ENCODE measurements at regions not wholly inside any gene's neighbourhood (a gene's known extent, or its start where the extent isn't known, plus 50 kb on each side); places are given as distances from the start of the nearest gene placed in this dataset.

DNA sequence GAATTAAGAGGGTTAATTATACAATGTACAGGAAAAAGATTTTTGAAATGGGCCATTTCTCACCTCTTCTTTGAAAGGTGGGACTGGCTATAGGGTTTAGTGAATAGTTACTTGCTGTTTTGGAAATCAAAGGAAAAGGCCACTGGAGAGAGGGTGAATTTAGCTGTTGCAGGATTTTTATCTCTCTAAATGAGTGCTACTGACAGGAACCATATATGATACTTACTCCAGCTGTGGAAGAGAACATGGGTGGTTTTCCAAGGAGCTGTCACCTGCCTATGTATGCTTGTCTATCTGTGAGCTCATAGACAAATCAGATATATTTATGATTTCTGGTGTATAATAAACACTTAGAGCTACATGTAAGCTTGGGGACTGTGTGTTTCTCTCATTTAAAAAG lies 430.4 kb downstream of the MTX2 start:
- TF ChIP-seq, protein P1, sequence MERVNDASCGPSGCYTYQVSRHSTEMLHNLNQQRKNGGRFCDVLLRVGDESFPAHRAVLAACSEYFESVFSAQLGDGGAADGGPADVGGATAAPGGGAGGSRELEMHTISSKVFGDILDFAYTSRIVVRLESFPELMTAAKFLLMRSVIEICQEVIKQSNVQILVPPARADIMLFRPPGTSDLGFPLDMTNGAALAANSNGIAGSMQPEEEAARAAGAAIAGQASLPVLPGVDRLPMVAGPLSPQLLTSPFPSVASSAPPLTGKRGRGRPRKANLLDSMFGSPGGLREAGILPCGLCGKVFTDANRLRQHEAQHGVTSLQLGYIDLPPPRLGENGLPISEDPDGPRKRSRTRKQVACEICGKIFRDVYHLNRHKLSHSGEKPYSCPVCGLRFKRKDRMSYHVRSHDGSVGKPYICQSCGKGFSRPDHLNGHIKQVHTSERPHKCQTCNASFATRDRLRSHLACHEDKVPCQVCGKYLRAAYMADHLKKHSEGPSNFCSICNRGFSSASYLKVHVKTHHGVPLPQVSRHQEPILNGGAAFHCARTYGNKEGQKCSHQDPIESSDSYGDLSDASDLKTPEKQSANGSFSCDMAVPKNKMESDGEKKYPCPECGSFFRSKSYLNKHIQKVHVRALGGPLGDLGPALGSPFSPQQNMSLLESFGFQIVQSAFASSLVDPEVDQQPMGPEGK (CRISPR knock-in tag; IDR thresholded peaks at IDR 0.05; ENCODE audit: borderline replicate concordance) = no peak
- TF ChIP-seq PPARA (CRISPR knock-in tag; IDR thresholded peaks at IDR 0.05; ENCODE audit: borderline replicate concordance) (no peak), ZFP30 (CRISPR knock-in tag; IDR thresholded peaks at IDR 0.05) (no peak), TOX (CRISPR knock-in tag; IDR thresholded peaks at IDR 0.05; ENCODE audit: borderline replicate concordance) (no peak), ZNF70 (CRISPR knock-in tag; IDR thresholded peaks at IDR 0.05) (no peak), ARNTL (CRISPR knock-in tag; IDR thresholded peaks at IDR 0.05; ENCODE audit: borderline replicate concordance, low read depth) (no peak), BACH2 (CRISPR knock-in tag; IDR thresholded peaks at IDR 0.05; ENCODE audit: borderline replicate concordance) (no peak), POU6F1 (CRISPR knock-in tag; IDR thresholded peaks at IDR 0.05; ENCODE audit: borderline replicate concordance, low read depth) (no peak), ZC3H10 (CRISPR knock-in tag; IDR thresholded peaks at IDR 0.05) (no peak)
